NT2/D1 (cell line): ENCODE measurements at regions not wholly inside any gene's neighbourhood (a gene's known extent, or its start where the extent isn't known, plus 50 kb on each side); places are given as distances from the start of the nearest gene placed in this dataset.

Experiments used
- DNase-seq: peaks from one replicate; pipeline ENCODE4 v3.0.0-alpha.2; 2011; ENCODE audit warnings: low read depth, low spot score
- H3K27me3 ChIP-seq: 2 replicates; pipeline ENCODE4 v1.6.0; 2011; ENCODE audit warnings: mild to moderate bottlenecking; ENCODE audit not compliant: insufficient read length, insufficient read depth
- H3K36me3 ChIP-seq: 2 replicates; pipeline ENCODE4 v1.6.1; 2011; ENCODE audit warnings: mild to moderate bottlenecking, low read length, mixed read lengths; ENCODE audit not compliant: insufficient read depth, insufficient read length
- H3K4me1 ChIP-seq: 2 replicates; pipeline ENCODE4 v1.5.1; 2011; ENCODE audit not compliant: insufficient read depth, insufficient read length
- H3K4me3 ChIP-seq: 2 replicates; pipeline ENCODE4 v1.5.1; 2011; ENCODE audit warnings: low read depth; ENCODE audit not compliant: insufficient read length
- H3K9ac ChIP-seq: 2 replicates; pipeline ENCODE4 v1.6.0; 2011; ENCODE audit warnings: low read depth; ENCODE audit not compliant: insufficient read length
- H3K9me3 ChIP-seq: 2 replicates; pipeline ENCODE4 v1.5.1; 2011; ENCODE audit warnings: mild to moderate bottlenecking, low read length; ENCODE audit not compliant: insufficient read depth
- SUZ12 ChIP-seq: IDR thresholded peaks from 2 replicates; pipeline ENCODE4 v1.6.1; 2011; ENCODE audit not compliant: insufficient read length, insufficient read depth; ENCODE audit errors: extremely low read depth
- YY1 ChIP-seq: IDR thresholded peaks from 2 replicates; pipeline ENCODE4 v1.6.1; 2011; ENCODE audit not compliant: insufficient read length, insufficient read depth
- ZNF274 ChIP-seq: IDR thresholded peaks from 2 replicates; pipeline ENCODE4 v1.6.1; 2011; ENCODE audit warnings: mild to moderate bottlenecking, low read depth, low read length

DNA sequence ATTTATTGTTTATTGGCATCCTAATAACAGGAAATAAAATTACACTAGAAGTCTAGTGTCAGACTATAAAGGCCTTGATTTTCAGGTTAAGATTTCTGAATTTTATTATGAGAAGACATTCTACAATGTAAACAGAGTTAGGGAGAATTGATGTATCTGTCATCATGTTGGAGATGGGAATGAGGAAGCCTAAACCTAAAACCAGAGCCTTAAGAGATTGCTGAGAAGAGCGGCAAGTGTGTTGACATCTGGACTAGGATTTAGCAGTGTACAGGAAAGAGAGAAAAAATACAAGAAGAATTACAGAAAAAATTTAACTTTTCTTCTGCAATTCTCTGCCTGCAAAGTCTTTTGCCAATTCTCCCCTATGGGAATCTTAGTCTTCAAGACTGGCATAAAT lies 525.5 kb downstream of the NR2F1-AS1 start:
- TF ChIP-seq YY1 (no peak), SUZ12 (no peak), ZNF274 (no peak)
- H3K9me3 ChIP-seq: no peaks in the 10 kb centered on the region

DNA sequence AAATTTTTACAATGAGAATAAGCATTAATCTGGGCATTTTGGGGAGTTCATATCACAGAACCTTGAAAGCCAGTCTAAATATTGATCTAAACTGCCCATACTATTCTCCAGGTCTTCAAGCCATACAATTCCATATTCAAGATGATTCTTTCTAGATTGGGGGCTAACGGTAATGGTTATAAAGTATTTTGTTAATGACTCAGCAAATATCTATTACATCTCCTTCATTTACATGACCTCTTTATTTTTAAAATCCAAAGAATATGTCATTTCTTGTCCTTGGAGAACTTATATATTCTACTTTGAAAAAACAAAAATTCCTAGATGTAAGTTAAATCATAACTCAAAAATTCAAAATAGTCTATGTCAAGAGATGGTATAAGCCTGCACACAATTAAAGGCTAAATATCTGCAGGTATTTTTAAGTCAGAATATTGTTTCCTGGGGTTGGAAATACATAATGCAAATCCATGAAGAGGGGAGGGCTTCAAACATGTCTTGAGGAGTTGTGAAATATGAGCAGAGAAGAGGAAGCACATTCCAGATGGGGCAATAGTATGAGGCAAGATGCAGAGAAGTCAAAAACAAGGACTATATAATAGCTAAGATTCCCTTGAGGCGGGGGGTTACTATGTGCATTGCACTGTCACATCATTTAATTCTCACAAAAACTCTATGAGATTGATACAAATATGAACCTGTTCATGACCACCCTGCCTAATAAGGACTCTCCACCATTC lies 526.4 kb downstream of the NR2F1-AS1 start:
- Histone ChIP-seq H3K36me3 (no peaks in the 10 kb centered on the region), H3K4me3 (no peak overlapping the region), H3K9me3 (no peaks in the 10 kb centered on the region), H3K27me3 (no peaks in the 10 kb centered on the region), H3K9ac (no peak overlapping the region), H3K4me1 (no peaks in the 10 kb centered on the region)
- no peak for TF ChIP-seq SUZ12
- no peak for TF ChIP-seq YY1
- TF ChIP-seq ZNF274: no peak
- DNase-seq: no peak

More for the DNA sequence above, 525.5 kb downstream of the NR2F1-AS1 start:
- H3K27me3 ChIP-seq: no peaks in the 10 kb centered on the region
- no peaks in the 10 kb centered on the region for H3K4me1 ChIP-seq
- H3K4me3 ChIP-seq: no peak overlapping the region
- DNase-seq: no peak
- H3K36me3 ChIP-seq: no peaks in the 10 kb centered on the region
- H3K9ac ChIP-seq: no peak overlapping the region

DNA sequence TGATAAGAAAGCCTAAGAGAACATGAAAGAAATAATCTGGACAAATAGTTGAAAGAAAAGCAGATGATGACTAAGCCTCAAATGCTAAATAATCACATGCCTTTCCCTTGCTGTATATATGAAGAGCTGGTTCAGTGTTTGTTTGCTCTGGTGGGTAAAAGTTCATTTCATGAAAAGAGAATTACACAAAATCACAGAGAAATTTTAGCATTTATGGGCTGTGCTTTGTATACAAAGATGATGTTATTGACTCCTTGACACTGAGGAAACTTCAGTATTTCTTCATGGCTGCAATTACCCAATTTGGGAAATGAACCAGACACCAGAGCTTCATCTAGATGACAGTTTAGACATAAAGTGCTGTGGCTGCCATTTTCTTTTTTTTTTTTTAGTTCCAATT lies 527.2 kb downstream of the NR2F1-AS1 start:
- no peaks in the 10 kb centered on the region for H3K27me3 ChIP-seq
- H3K9me3 ChIP-seq: no peaks in the 10 kb centered on the region
- H3K4me1 ChIP-seq: no peaks in the 10 kb centered on the region
- no peaks in the 10 kb centered on the region for H3K36me3 ChIP-seq
- H3K9ac ChIP-seq: no peak overlapping the region
- DNase-seq: no peak
- TF ChIP-seq SUZ12 (no peak), ZNF274 (no peak), YY1 (no peak)
- no peak overlapping the region for H3K4me3 ChIP-seq

DNA sequence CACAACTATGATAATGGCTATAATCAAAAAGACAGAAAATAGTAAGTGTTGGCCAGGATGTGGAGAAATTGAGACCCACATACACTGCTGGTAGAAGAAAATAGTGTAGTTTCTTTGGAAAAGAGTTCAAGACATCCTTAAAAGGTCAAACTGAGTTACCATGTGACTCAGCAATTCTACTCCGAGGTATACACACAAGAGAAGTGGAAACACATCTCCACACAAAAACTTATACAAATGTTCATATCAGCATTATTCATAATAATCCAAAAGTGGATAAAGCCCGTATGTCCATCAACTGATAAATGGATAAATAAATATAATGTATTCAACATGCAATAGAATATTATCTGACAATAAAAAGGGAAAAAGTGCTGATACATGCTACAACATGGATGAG lies 532.2 kb downstream of the NR2F1-AS1 start:
- Histone ChIP-seq H3K36me3 (no peaks in the 10 kb centered on the region), H3K9me3 (no peaks in the 10 kb centered on the region), H3K4me3 (no peak overlapping the region), H3K9ac (no peak overlapping the region), H3K27me3 (no peaks in the 10 kb centered on the region), H3K4me1 (no peaks in the 10 kb centered on the region)
- TF ChIP-seq ZNF274 (no peak), SUZ12 (no peak), YY1 (no peak)
- no peak for DNase-seq

DNA sequence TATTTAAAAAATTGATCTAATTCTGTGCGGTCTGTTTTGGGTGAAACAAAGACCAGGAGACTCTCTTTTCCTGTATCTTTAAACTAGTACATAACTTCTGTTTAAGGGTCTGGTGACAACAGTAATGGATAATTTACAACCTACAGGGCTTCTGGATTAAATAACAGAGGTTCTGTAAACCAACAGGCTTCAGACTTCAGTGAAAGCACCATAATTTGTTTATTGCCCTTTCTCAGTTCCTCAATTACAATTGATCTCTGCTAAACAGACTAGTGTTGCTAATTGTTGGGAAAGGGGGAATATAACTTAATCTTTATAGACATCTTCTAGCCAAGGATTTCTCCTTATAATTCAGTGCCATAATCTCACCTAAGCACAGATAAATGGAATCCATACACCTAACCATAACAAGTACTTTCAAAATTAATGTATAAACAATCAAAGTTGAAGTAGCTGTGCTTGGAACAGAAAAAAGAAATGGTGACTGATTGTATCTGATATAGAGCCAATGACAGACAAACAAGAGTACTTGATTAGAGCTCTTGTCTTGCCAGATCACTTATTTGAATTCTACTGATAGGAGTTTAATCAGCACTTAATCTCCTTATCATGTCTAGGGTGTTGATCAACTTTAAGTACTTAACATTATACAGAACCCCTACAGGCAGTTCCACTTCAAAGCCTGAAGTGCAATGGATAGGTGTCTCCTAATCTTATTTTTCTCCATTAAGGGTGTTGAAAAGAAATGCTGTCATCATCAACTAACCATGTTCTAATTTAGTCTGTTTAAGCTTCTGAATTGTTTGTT lies 536.0 kb downstream of the NR2F1-AS1 start:
- no peaks in the 10 kb centered on the region for H3K4me1 ChIP-seq
- no peak overlapping the region for H3K9ac ChIP-seq
- no peaks in the 10 kb centered on the region for H3K27me3 ChIP-seq
- DNase-seq: no peak
- TF ChIP-seq ZNF274 (no peak), YY1 (no peak), SUZ12 (no peak)
- H3K9me3 ChIP-seq: no peaks in the 10 kb centered on the region
- H3K4me3 ChIP-seq: no peak overlapping the region
- no peaks in the 10 kb centered on the region for H3K36me3 ChIP-seq

DNA sequence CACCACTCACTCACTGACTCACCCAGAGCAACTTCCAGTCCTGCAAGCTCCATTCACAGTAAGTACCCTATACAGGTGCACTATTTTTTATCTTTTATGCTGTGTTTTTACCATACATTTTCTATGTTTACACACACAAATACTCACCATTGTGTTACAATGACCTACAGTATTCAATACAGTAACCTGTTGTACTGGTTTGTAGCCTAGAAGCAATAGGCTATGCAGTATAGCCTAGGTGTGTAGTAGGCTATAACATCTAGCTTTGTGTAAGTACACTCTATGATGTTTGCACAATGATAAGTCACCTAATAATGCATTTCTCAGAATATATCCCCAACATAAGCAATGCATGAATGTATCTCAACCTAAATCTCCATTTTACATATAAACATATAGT lies 541.1 kb downstream of the NR2F1-AS1 start:
- Histone ChIP-seq H3K4me1 (no peaks in the 10 kb centered on the region), H3K36me3 (no peaks in the 10 kb centered on the region), H3K9me3 (no peaks in the 10 kb centered on the region), H3K27me3 (no peaks in the 10 kb centered on the region), H3K4me3 (no peak overlapping the region), H3K9ac (no peak overlapping the region)
- no peak for DNase-seq
- no peak for TF ChIP-seq YY1
- no peak for TF ChIP-seq SUZ12
- TF ChIP-seq ZNF274: no peak
